IMR-90 (cell line): ENCODE measurements at regions not wholly inside any gene's neighbourhood (a gene's known extent, or its start where the extent isn't known, plus 50 kb on each side); places are given as distances from the start of the nearest gene placed in this dataset.

ENCODE experiments used
- ATAC-seq: fragments of 200-7000 bp; cut with Tn5 transposase; 2 replicates; pipeline ENCODE4 v1.9.1; 2020; ENCODE audit warnings: low read depth, mild to moderate bottlenecking, moderate library complexity
- BruUV-seq: library from RNA; stranded (reverse); fragments of 400-500 nt; replicated peaks from 2 replicates; lab custom pipeline; 2021; lab: Mats Ljungman, UMichigan
- CTCF ChIA-PET: fragments of 300-600 bp; formaldehyde crosslinking; extraction: SDS; loops from one replicate; lab custom pipeline; 2021; ENCODE audit warnings: antibody characterized with exemption; lab: Yijun Ruan, JAX
- POLR2A ChIA-PET: fragments of 300-600 bp; sonication (Branson Sonifier 250); formaldehyde crosslinking; loops from one replicate; lab custom pipeline; 2022; ENCODE audit warnings: antibody characterized with exemption; ENCODE audit not compliant: unreplicated experiment; lab: Charles Lee
- DNase-seq: peaks from one replicate; pipeline ENCODE4 v3.0.0; 2013
- H2AFZ ChIP-seq: replicated peaks from 2 replicates; pipeline ENCODE3; 2013; ENCODE audit warnings: low read length, mild to moderate bottlenecking; ENCODE audit not compliant: poor library complexity
- H2AK5ac ChIP-seq: 2 replicates; pipeline ENCODE4 v1.6.1; 2013; ENCODE audit warnings: low read depth, low read length, inconsistent platforms
- H2AK9ac ChIP-seq: replicated peaks from 2 replicates; pipeline ENCODE3; 2013; ENCODE audit warnings: mild to moderate bottlenecking, low read depth, low read length, moderate library complexity; ENCODE audit not compliant: poor library complexity
- H2BK120ac ChIP-seq: 2 replicates; pipeline ENCODE4 v1.6.1; 2013; ENCODE audit warnings: low read depth, low read length, inconsistent platforms
- H2BK15ac ChIP-seq: 3 replicates; pipeline ENCODE4 v1.6.1; 2013; ENCODE audit warnings: low read depth, low read length, inconsistent platforms
- H2BK20ac ChIP-seq: 2 replicates; pipeline ENCODE4 v1.6.1; 2013; ENCODE audit warnings: low read depth, mild to moderate bottlenecking, inconsistent platforms, low read length, moderate library complexity
- H2BK5ac ChIP-seq: 2 replicates; pipeline ENCODE4 v1.6.1; 2013; ENCODE audit warnings: mild to moderate bottlenecking, low read depth, low read length, inconsistent platforms; ENCODE audit not compliant: poor library complexity, severe bottlenecking
- H3K14ac ChIP-seq: replicated peaks from 2 replicates; pipeline ENCODE4 v1.6.1; 2013; ENCODE audit warnings: low read depth, low read length, inconsistent platforms
- H3K18ac ChIP-seq: 2 replicates; pipeline ENCODE4 v1.6.1; 2013; ENCODE audit warnings: low read depth, low read length, control low read depth
- H3K23ac ChIP-seq: 2 replicates; pipeline ENCODE4 v1.6.1; 2013; ENCODE audit warnings: low read depth, low read length, inconsistent platforms
- H3K27ac ChIP-seq: 2 replicates; pipeline ENCODE4 v1.5.1; 2013; ENCODE audit warnings: mild to moderate bottlenecking, control low read depth, low read length; ENCODE audit not compliant: insufficient read depth
- H3K27me3 ChIP-seq: 2 replicates; pipeline ENCODE4 v1.6.1; 2013; ENCODE audit warnings: low read length; ENCODE audit not compliant: control insufficient read depth, insufficient read depth
- H3K36me3 ChIP-seq: 2 replicates; pipeline ENCODE4 v1.6.1; 2013; ENCODE audit warnings: low read length, mixed read lengths; ENCODE audit not compliant: control insufficient read depth, insufficient read depth
- H3K4ac ChIP-seq: 2 replicates; pipeline ENCODE4 v1.6.1; 2013; ENCODE audit warnings: low read depth, low read length, inconsistent platforms
- H3K4me1 ChIP-seq: 2 replicates; pipeline ENCODE4 v1.6.1; 2013; ENCODE audit warnings: low read length, mixed read lengths; ENCODE audit not compliant: control insufficient read depth, insufficient read depth
- H3K4me2 ChIP-seq: 2 replicates; pipeline ENCODE4 v1.6.1; 2013; ENCODE audit warnings: low read depth, mild to moderate bottlenecking, control low read depth, low read length, moderate library complexity
- H3K4me3 ChIP-seq: 2 replicates; pipeline ENCODE4 v1.5.1; 2013; ENCODE audit warnings: low read depth, mild to moderate bottlenecking, control low read depth, low read length, moderate library complexity; ENCODE audit not compliant: insufficient read depth
- H3K56ac ChIP-seq: 2 replicates; pipeline ENCODE4 v1.6.1; 2013; ENCODE audit warnings: low read length, inconsistent platforms; ENCODE audit not compliant: insufficient read depth; ENCODE audit errors: extremely low read depth
- H3K79me1 ChIP-seq, 2 experiments: 2 replicates each; pipeline ENCODE4 v1.6.1; 2013; ENCODE audit warnings: low read length in 2 of 2, inconsistent platforms in 1 of 2, low read depth in 1 of 2
- H3K9ac ChIP-seq: 2 replicates; pipeline ENCODE4 v1.6.1; 2013; ENCODE audit warnings: low read depth, low read length, control low read depth
- H3K9me1 ChIP-seq: 2 replicates; pipeline ENCODE4 v1.6.1; 2013; ENCODE audit warnings: low read length, inconsistent platforms; ENCODE audit not compliant: insufficient read depth
- H3K9me3 ChIP-seq: 2 replicates; pipeline ENCODE4 v1.6.1; 2013; ENCODE audit warnings: low read length; ENCODE audit not compliant: control insufficient read depth, insufficient read depth
- H4K20me1 ChIP-seq: 2 replicates; pipeline ENCODE4 v1.6.1; 2013; ENCODE audit warnings: low read length, inconsistent platforms; ENCODE audit not compliant: insufficient read depth
- H4K5ac ChIP-seq: 2 replicates; pipeline ENCODE4 v1.6.1; 2013; ENCODE audit warnings: mild to moderate bottlenecking, low read depth, low read length, control low read depth
- H4K8ac ChIP-seq, 2 experiments: 2 replicates each; pipeline ENCODE4 v1.6.1; 2013; ENCODE audit warnings: low read depth in 2 of 2, low read length in 2 of 2, control low read depth in 1 of 2, inconsistent platforms in 1 of 2
- H4K91ac ChIP-seq: 2 replicates; pipeline ENCODE4 v1.6.1; 2013; ENCODE audit warnings: low read depth, low read length, inconsistent platforms; ENCODE audit not compliant: insufficient read depth
- BHLHE40 ChIP-seq: fragments of 150-350 bp; IDR thresholded peaks from 2 replicates; pipeline ENCODE4 v1.6.1; 2016; ENCODE audit warnings: mild to moderate bottlenecking, low read depth, low read length
- MAFK ChIP-seq: IDR thresholded peaks from 2 replicates; pipeline ENCODE4 v1.6.1; 2012; ENCODE audit warnings: low read depth, low read length, improper control_type of control experiment
- RFX5 ChIP-seq: IDR thresholded peaks from 2 replicates; pipeline ENCODE4 v1.8.0; 2012; ENCODE audit warnings: low read depth, mild to moderate bottlenecking, low read length, moderate library complexity
- WGBS, 2 experiments: methylation state at CpG; one replicate each; pipeline versions ENCODE4 v1.1.5 to v1.1.7; 2013; ENCODE audit warnings: missing lambda C conversion rate in 2 of 2; ENCODE audit not compliant: insufficient read length in 1 of 2; ENCODE audit errors: extremely low coverage in 2 of 2; 5-methylcytosine and 5-hydroxymethylcytosine counted together
- dilution Hi-C: fragments of 300-500 bp; cut with HindIII; formaldehyde crosslinking; loops from one replicate; pipeline ENCODE4 v1.14.3; 2018; ENCODE audit warnings: low sequenced_read_pairs; ENCODE audit not compliant: unreplicated experiment
- in situ Hi-C: fragments of 300-500 bp; cut with MboI; formaldehyde crosslinking; loops from 3 replicates; pipeline ENCODE4 v1.14.3; 2019; ENCODE audit warnings: low sequenced_read_pairs, inconsistent platforms, mixed read lengths
- intact Hi-C: fragments of 100-400 bp; cut with micrococcal nuclease; formaldehyde crosslinking; loops from 2 replicates; pipeline ENCODE4 v1.10.0; 2022

DNA sequence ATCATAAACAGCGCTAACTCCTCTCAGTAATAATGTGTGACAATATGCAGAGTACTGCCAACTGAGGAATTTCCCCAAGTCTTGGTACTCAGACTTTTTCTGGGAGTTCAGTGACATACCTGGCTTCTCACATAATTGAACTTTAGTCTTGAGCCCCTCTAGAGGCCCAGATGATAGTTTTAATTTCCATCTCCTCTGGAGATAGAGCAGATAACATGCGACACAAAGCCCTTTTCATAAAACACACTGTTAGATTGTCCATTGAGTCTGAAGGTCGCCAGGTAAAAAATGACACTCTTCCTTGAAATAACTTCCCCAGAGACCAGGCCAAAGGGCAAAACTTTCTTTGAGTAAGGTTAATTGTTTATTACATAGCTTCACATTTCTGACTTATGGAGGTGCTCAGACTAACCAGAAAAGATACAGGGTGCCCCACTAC, 476.0 kb downstream of the RASEF start:
- no peak overlapping the region for H4K91ac ChIP-seq
- no peak overlapping the region for H4K8ac ChIP-seq
- H4K20me1 ChIP-seq: no peaks in the 10 kb centered on the region
- DNase-seq (no peak), ATAC-seq (no peak)
- H3K4ac ChIP-seq: no peak overlapping the region
- H4K5ac ChIP-seq: no peak overlapping the region
- H3K18ac ChIP-seq: no peak overlapping the region
- H3K27ac ChIP-seq: no peak overlapping the region
- no peak overlapping the region for H3K9ac ChIP-seq
- BruUV-seq: no TSS peak
- no peaks in the 10 kb centered on the region for H3K9me3 ChIP-seq
- no peak overlapping the region for H3K23ac ChIP-seq
- dilution Hi-C loops: no loop called here
- TF ChIP-seq RFX5 (no peak), BHLHE40 (no peak), MAFK (no peak)
- no peak overlapping the region for H2AK9ac ChIP-seq
- H3K14ac ChIP-seq: no peak overlapping the region
- H2BK120ac ChIP-seq: no peak overlapping the region
- ChIA-PET CTCF (no interaction called here), POLR2A (no interaction called here)
- peaks cover 3% of the 10 kb centered on the region; the same call in 1 of the 2 replicates for H3K4me1 ChIP-seq
- H2BK15ac ChIP-seq: no peak overlapping the region
- no peaks in the 10 kb centered on the region; the same call in 1 of the 2 replicates for H3K9me1 ChIP-seq
- H2AK5ac ChIP-seq: no peak overlapping the region
- no CpG with 5 or more reads among the region's 3 CpGs for whole genome bisulfite sequencing, 2 experiments
- H2BK5ac ChIP-seq: no peak overlapping the region
- no peak overlapping the region for H3K4me3 ChIP-seq
- no peaks in the 10 kb centered on the region for H3K27me3 ChIP-seq
- intact Hi-C loops: no loop called here
- no peaks in the 10 kb centered on the region for H3K79me1 ChIP-seq
- H2BK20ac ChIP-seq: no peak overlapping the region
- H3K4me2 ChIP-seq: no peak overlapping the region
- H2AFZ ChIP-seq: no peak overlapping the region
- H3K56ac ChIP-seq: no peak overlapping the region
- in situ Hi-C loops: no loop called here
- no peaks in the 10 kb centered on the region for H3K36me3 ChIP-seq
